DND-41 (cell line): ENCODE measurements at regions not wholly inside any gene's neighbourhood (a gene's known extent, or its start where the extent isn't known, plus 50 kb on each side); places are given as distances from the start of the nearest gene placed in this dataset.
"Not testable (repeated sequence)": the region's sequence is repeated elsewhere in the genome, so short reads cannot be mapped to it uniquely, and the experiment has no call there.

Source experiments
- EZH2 ChIP-seq: IDR thresholded peaks from 3 replicates; pipeline ENCODE4 v1.6.1; 2012; ENCODE audit warnings: borderline replicate concordance, low read depth, mild to moderate bottlenecking, moderate library complexity, low read length, inconsistent platforms; ENCODE audit not compliant: severe bottlenecking
- TF ChIP-seq, protein P1 (sequence below): IDR thresholded peaks from 2 replicates; pipeline ENCODE4 v1.5.1; 2012; ENCODE audit warnings: borderline replicate concordance, low read length, moderate library complexity, mild to moderate bottlenecking; ENCODE audit not compliant: poor library complexity, severe bottlenecking; ENCODE audit errors: extremely low read depth

DNA sequence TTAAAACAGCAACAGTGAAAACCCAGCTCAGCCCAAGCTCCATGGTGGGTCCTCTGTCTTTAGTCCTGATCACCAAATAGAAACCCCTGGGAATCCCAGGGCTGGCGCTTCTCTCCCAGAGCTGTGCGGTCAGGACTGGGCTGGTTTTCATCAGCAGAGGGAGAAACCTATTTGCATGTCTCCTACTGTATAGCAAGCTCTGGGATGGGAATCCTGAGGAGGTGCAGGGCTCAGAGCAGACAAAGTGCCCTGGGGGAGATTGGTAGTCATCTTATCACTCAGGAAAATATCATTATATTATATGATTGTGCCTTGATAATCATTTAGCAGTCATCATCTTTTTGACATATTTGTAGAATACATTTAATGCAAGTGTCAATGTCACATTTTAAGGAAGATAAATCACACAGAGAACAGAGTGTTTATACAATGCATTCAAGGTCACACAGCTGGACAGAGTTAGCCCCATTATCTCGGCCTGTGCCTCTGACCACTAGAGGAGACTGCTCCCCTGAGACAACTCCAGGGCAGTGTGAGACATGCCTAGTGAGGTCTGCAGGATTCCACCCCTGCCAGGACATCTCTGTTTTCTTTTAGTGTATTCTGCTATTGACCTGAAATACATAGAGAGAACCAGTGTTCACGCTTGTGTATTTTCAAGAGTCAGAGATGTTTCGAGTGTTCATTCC, 818.6 kb downstream of the TMEM121 start:
- TF ChIP-seq, protein P1, sequence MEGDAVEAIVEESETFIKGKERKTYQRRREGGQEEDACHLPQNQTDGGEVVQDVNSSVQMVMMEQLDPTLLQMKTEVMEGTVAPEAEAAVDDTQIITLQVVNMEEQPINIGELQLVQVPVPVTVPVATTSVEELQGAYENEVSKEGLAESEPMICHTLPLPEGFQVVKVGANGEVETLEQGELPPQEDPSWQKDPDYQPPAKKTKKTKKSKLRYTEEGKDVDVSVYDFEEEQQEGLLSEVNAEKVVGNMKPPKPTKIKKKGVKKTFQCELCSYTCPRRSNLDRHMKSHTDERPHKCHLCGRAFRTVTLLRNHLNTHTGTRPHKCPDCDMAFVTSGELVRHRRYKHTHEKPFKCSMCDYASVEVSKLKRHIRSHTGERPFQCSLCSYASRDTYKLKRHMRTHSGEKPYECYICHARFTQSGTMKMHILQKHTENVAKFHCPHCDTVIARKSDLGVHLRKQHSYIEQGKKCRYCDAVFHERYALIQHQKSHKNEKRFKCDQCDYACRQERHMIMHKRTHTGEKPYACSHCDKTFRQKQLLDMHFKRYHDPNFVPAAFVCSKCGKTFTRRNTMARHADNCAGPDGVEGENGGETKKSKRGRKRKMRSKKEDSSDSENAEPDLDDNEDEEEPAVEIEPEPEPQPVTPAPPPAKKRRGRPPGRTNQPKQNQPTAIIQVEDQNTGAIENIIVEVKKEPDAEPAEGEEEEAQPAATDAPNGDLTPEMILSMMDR, result not testable (repeated sequence)
- TF ChIP-seq EZH2, result not testable (repeated sequence)
